Activated CD4-positive, alpha-beta T cell treated with anti-CD3 and anti-CD28 coated beads, Interleukin-2, Interleukin-6, amounts not matched to agents 100 ng/mL and 50 ng/mL, durations not matched to agents 16 hours and 8 hours (primary cell): ENCODE measurements at regions not wholly inside any gene's neighbourhood (a gene's known extent, or its start where the extent isn't known, plus 50 kb on each side); places are given as distances from the start of the nearest gene placed in this dataset.

ENCODE experiments used
- DNase-seq: peaks from one replicate; pipeline ENCODE4 v3.0.0-alpha.2; 2020

DNA sequence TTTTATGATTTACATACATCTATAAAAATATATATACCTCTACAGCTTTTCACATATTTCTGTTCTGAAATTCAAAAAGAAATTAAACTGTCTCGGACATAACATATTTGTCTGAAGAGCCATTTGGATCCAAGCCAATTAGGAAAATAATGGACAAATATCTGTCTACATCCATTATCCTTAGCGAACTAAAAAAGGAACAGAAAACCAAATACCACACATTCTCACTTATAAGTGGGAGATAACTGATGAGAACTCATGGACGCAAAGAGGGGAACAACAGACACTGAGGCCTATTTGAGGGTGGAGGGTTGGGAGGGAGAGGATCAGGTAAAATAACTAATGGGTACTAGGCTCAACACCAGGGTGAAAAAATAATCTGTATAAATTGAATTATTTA, 829.4 kb upstream of the ALCAM start:
- no peak for DNase-seq

DNA sequence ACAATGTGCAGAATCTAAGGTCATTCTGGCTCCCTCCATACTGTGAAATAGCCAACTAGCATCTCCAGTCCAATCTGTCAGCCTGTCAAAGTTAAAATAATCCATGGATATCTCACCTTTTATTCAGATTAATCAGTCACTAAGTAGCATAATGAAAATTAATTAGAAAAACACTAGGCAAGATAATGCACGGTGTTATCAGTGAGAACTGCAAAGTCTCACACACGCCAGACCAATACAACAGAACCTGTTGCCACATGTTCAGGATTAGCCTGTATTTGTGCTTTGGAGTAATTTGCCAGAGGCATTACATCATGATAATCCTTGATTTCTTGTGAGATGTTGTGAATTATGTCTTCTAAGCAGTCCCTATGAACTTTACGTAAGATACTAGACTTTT, 820.4 kb upstream of the ALCAM start:
- DNase-seq, result no peak

GRCh38 chr3:104547031-104547430, 819.7 kb upstream of the ALCAM start:
- no peak for DNase-seq

DNA sequence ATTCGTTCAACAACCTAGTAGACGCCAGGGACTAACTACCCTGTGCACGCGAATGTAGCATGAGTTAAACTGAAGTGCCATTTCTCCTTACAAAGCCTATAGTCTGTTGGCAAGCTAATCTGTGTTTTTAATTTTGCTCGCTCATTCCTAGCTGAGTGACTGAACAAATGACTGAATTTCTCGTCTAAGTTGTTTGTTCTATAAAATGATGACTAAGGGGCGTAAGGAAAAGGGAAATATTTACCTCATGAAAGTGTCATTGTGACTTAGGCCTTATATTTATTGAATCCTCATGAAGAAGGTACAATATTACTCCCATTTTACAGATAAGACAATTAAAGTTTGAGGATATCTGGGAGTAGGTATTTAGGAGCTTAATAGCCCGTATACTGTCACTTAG, 818.3 kb upstream of the ALCAM start:
- DNase-seq, result no peak

DNA sequence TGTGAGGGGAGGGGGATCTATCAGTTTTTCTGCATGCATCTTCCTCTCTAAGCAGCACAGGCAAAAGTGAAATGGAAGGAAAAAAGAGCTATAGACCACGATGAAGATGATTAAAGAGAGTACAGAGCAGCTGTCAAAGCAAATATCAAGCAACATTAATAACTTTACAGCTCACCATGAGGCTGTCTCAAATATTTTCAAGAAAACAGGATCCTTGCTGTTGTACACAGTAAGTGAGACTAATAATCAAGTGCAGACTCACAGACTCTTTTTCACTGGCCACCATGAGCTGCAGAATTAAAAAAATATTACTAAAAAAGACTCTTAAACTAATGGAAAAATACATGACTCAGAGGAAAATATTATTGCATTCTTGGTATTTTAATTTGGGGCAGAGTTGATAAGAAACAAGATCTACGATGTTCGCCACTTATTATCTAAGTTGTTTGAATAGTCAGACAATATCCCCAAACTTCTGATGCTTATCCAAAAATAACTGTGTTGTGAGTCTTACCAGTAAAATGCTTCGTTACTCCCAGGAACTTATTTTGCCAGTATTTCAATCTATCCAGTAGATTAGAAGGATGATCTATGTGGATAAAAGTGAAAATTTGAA, 817.5 kb upstream of the ALCAM start:
- no peak for DNase-seq

GRCh38 chr3:104553121-104553520, 813.6 kb upstream of the ALCAM start:
- DNase-seq, result no peak

GRCh38 chr3:104554425-104554824, 812.3 kb upstream of the ALCAM start:
- no peak for DNase-seq

GRCh38 chr3:104555728-104556127, 811.0 kb upstream of the ALCAM start:
- no peak for DNase-seq

DNA sequence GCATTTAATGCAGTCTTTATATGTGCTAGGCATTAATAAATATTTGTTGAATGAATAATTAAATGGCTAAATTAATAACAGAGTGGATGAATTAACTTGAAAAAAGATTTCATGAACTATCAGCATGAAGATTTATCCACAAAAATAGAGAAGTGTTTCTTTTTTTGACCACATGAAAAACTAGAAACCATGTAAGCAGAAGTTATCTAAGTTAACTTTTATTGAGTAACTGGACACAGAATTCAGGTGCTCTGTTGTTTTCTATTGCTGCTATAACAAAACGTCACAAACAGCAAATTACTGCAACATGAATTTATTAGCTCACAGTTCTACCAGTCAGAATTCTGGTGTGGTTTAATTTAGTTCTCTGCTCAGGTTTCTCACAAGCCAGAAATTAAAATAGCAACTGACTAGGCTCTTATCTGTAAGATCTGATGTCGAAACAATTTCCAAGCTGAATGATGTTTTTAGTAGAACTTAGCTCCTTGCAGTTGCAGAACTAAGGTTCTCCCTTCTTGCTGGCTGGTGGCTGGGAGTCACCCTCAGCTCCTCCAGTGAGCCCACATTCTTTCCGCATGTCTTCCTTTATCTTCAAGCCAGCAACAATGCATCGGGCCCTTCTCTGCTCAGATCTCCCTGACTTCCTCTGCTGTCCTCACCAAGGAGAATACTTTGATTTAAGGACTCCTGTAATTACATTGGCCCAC, 810.2 kb upstream of the ALCAM start:
- no peak for DNase-seq

DNA sequence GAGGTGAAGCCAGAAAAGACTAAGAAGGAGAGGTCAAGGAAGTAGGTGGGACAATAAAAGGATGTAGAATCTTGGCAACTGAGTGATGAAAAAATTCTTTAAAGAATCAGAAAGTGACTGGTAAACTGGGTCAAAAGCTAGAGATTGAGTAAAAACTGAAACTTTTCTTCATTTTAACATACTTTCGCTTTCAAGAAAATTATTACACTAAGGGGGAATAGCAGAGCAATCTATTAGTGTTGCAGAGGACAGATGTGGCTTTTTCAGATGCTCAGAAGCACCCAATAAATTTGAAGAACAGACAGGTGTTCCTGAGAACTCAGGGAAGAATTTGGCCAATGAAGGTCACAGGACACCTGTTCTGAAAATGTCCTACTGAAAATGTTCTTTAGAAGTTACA, 805.4 kb upstream of the ALCAM start:
- no peak for DNase-seq

- peak; percentile 66 for DNase-seq
Observed at GRCh38 chr3:104564045-104564643, 802.6 kb upstream of the ALCAM start.

- no peak for DNase-seq
Observed at GRCh38 chr3:104566054-104566453, 800.7 kb upstream of the ALCAM start.

DNA sequence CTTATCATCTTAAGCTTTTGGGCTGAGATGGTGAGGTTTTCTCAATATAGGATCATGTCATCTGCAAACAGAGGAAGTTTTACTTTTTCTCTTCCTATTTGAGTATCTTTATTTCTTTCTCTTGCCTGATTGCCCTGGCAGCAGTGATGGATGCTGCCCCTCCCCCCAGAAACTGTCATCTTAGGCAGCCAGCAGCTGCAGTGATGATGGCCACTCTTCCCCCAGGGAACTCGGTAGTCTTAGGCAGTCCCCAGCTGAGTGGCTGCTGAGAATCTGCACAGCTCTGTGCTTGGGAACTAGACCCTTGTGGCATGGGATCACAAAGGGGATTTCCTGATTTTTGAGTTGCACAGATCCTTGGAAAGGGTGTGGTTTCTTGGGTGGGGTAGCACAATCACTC, 791.1 kb upstream of the ALCAM start:
- no peak for DNase-seq

DNA sequence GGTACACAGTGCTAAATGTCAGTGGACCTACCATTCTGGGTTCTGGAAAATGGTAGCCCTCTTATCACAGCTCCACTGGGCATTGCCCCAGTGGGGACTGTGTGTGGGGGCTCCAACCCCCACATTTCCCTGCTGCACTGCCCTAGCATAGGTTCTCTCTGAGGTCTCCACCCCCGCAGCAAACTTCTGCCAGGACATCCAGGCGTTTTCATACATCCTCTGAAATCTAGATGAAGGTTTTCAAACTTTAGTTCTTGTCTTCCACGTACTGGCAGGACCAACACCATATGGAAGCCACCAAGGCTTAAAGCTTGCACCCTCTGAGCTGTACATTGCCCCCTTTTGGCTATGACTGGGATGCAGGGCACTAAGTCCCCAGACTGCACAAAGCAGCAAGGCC, 788.2 kb upstream of the ALCAM start:
- DNase-seq, result no peak

- no peak for DNase-seq
Observed at GRCh38 chr3:104582092-104582491, 784.6 kb upstream of the ALCAM start.

DNA sequence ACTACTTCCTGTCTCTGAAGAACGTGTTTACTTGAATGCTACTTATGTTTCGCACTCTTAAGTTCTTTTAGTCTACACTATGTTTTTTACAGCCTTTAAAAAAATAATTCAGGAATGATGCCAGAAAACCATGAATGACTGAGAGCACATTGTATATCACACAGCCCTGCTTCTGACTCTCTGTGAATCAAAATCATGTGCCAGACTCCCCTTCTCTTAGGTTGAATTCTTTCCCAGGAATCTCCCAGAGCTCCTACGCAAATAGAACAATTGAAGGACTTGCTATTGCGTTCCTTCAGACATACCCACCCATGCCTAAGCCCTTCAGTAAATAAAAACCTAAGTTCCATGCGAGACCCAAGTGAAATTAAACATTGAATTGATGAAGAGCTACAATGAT, 782.0 kb upstream of the ALCAM start:
- DNase-seq, result no peak

GRCh38 chr3:104586344-104586743, 780.4 kb upstream of the ALCAM start:
- no peak for DNase-seq

- DNase-seq, result no peak
Observed at GRCh38 chr3:104588442-104588841, 778.3 kb upstream of the ALCAM start.

GRCh38 chr3:104591776-104592175, 774.9 kb upstream of the ALCAM start:
- DNase-seq, result no peak

GRCh38 chr3:104594491-104594890, 772.2 kb upstream of the ALCAM start:
- no peak for DNase-seq

GRCh38 chr3:104596054-104596453, 770.7 kb upstream of the ALCAM start:
- DNase-seq, result no peak

- DNase-seq, result peak; percentile 32
Observed at GRCh38 chr3:104596551-104596950, 770.2 kb upstream of the ALCAM start.

DNA sequence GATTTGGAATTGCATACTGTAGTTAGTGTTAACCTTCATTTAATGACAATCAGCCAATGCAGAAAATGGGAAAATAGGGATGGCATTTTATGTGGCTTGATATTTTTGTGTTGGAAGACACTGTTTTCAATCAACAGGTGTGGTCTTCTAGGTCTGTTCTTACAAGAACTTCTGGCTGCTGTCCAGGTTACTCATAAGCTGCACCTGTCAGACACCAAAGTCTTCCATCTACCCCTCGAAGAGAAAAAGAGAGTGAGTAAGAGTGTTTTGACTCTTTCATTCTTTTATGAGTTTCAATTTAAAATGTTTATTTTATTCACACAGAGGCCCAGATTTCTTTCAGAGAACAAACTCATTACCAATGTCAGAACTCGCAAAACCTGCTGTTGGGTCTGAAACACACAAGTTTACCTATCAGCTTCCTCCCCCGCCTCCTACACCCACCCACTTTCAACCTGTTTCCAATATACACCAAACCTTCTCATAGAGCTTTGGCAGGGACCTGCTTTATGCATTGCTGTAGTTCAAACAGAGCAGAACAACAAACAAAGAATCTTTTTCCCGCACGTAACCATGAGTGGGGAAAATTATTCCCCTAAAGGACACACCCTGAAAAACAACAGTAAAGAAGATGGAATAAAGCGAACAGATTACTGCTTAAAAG, 767.7 kb upstream of the ALCAM start:
- no peak for DNase-seq
